Parathyroid adenoma (tissue), 2 donors: ENCODE measurements at regions not wholly inside any gene's neighbourhood (a gene's known extent, or its start where the extent isn't known, plus 50 kb on each side); places are given as distances from the start of the nearest gene placed in this dataset.
"Not testable (repeated sequence)": the region's sequence is repeated elsewhere in the genome, so short reads cannot be mapped to it uniquely, and the experiment has no call there.

ENCODE experiments used
- H2AFZ ChIP-seq: fragments of 300-600 bp; sonication (generic); one replicate; pipeline ENCODE4 v1.7.0; 2017; ENCODE audit warnings: antibody characterized with exemption, mild to moderate bottlenecking
- H3K27ac ChIP-seq: fragments of 300-600 bp; sonication (generic); one replicate; pipeline ENCODE4 v1.7.0; 2017
- H3K27me3 ChIP-seq: fragments of 300-600 bp; sonication (generic); one replicate; pipeline ENCODE4 v1.7.0; 2017; ENCODE audit warnings: low read length; ENCODE audit not compliant: control insufficient read depth, insufficient read depth
- H3K36me3 ChIP-seq: fragments of 300-600 bp; sonication (generic); one replicate; pipeline ENCODE4 v1.7.0; 2017; ENCODE audit warnings: low read length; ENCODE audit not compliant: control insufficient read depth, insufficient read depth
- H3K4me1 ChIP-seq: fragments of 300-600 bp; sonication (generic); one replicate; pipeline ENCODE4 v1.7.0; 2017; ENCODE audit warnings: control low read depth
- H3K4me2 ChIP-seq: fragments of 300-600 bp; sonication (generic); one replicate; pipeline ENCODE4 v1.7.0; 2017; ENCODE audit warnings: low read length
- H3K4me3 ChIP-seq: fragments of 300-600 bp; sonication (generic); one replicate; pipeline ENCODE4 v1.7.0; 2017; ENCODE audit warnings: low read depth, low read length
- H3K79me2 ChIP-seq: fragments of 300-600 bp; sonication (generic); one replicate; pipeline ENCODE4 v1.7.0; 2017; ENCODE audit warnings: control low read depth
- H3K9ac ChIP-seq: fragments of 300-600 bp; sonication (generic); one replicate; pipeline ENCODE4 v1.7.0; 2017; ENCODE audit warnings: mild to moderate bottlenecking
- H3K9me3 ChIP-seq: fragments of 300-600 bp; sonication (generic); one replicate; pipeline ENCODE4 v1.7.0; 2017; ENCODE audit warnings: low read length; ENCODE audit not compliant: control insufficient read depth
- CTCF ChIP-seq: fragments of 300-600 bp; sonication (generic); IDR thresholded peaks from one replicate; pipeline ENCODE4 v1.7.0; 2017; ENCODE audit warnings: antibody characterized with exemption, mild to moderate bottlenecking
- donor health status: primary hyperparathyroidism.

GRCh38 chr7:138195151-138195571, 118.9 kb downstream of the AKR1D1 start:
- TF ChIP-seq CTCF: no peak
- Histone ChIP-seq H3K27me3 (no peaks in the 10 kb centered on the region), H3K36me3 (no peaks in the 10 kb centered on the region), H3K4me2 (no peak overlapping the region), H3K4me3 (no peak overlapping the region), H3K4me1 (no peaks in the 10 kb centered on the region), H3K79me2 (no peaks in the 10 kb centered on the region), H3K9ac (no peak overlapping the region), H2AFZ (no peak overlapping the region), H3K9me3 (no peaks in the 10 kb centered on the region), H3K27ac (no peak overlapping the region)

GRCh38 chr7:138196503-138196946, 120.3 kb downstream of the AKR1D1 start:
- H2AFZ ChIP-seq, H3K79me2 ChIP-seq, H3K36me3 ChIP-seq, H3K4me1 ChIP-seq, H3K27me3 ChIP-seq, H3K9ac ChIP-seq, H3K4me2 ChIP-seq, H3K9me3 ChIP-seq, H3K27ac ChIP-seq, H3K4me3 ChIP-seq: not testable (repeated sequence)

- H3K27me3 ChIP-seq: no peaks in the 10 kb centered on the region
- no peaks in the 10 kb centered on the region for H3K79me2 ChIP-seq
- H3K27ac ChIP-seq: no peak overlapping the region
- no peak for TF ChIP-seq CTCF
- no peak overlapping the region for H3K4me3 ChIP-seq
- H3K4me1 ChIP-seq: no peaks in the 10 kb centered on the region
- H3K36me3 ChIP-seq: no peaks in the 10 kb centered on the region
- H3K9me3 ChIP-seq: no peaks in the 10 kb centered on the region
- H3K4me2 ChIP-seq: no peak overlapping the region
- H2AFZ ChIP-seq: no peak overlapping the region
- H3K9ac ChIP-seq: no peak overlapping the region
These were observed 121.0 kb downstream of the AKR1D1 start for GRCh38 chr7:138196971-138197896.

GRCh38 chr7:138204285-138204981, 128.2 kb downstream of the AKR1D1 start:
- Histone ChIP-seq H2AFZ (no peak overlapping the region), H3K27ac (no peak overlapping the region), H3K36me3 (no peaks in the 10 kb centered on the region), H3K4me2 (no peak overlapping the region), H3K79me2 (no peaks in the 10 kb centered on the region), H3K4me3 (no peak overlapping the region), H3K27me3 (no peaks in the 10 kb centered on the region), H3K9me3 (no peaks in the 10 kb centered on the region), H3K4me1 (no peaks in the 10 kb centered on the region), H3K9ac (no peak overlapping the region)
- TF ChIP-seq CTCF: no peak

- Histone ChIP-seq H3K4me2 (no peak overlapping the region), H2AFZ (no peak overlapping the region), H3K4me3 (no peak overlapping the region), H3K4me1 (no peaks in the 10 kb centered on the region), H3K79me2 (no peaks in the 10 kb centered on the region), H3K36me3 (no peaks in the 10 kb centered on the region), H3K27me3 (no peaks in the 10 kb centered on the region), H3K9me3 (no peaks in the 10 kb centered on the region), H3K9ac (no peak overlapping the region), H3K27ac (no peak overlapping the region)
- no peak for TF ChIP-seq CTCF
These were observed 128.7 kb downstream of the AKR1D1 start for GRCh38 chr7:138204982-138205298.
